ENCODE measurements at regions not wholly inside any gene's neighbourhood (a gene's known extent, or its start where the extent isn't known, plus 50 kb on each side); places are given as distances from the start of the nearest gene placed in this dataset.

DNA sequence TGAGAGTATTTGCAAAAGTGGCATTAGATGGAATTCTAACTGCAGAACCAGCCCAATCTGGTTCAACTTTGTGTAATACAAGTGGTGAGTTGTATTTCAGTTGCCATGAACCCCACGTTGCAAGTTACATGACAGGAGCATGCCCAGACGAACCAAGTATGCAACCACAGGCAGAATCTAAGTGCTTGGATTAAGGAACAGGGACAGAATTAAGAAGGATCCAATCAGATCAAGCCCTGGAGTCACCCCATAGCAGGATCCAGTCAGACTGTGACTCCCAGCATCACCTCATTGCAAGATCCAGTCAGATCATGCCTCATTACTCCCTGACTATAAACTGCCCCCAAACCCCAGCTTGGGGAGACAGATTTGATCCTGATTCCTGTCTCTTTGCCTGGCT, 388.7 kb upstream of the NRP1 start:
- TF ChIP-seq ZNF274 (IDR thresholded peaks at IDR 0.05; ENCODE audit: low read depth, low read length) (no peak), SUZ12 (IDR thresholded peaks at IDR 0.05; ENCODE audit: extremely low read depth, insufficient read depth, insufficient read length) (no peak)

Measured in NT2/D1 (cell line).